MCF 10A (cell line): ENCODE measurements at regions not wholly inside any gene's neighbourhood (a gene's known extent, or its start where the extent isn't known, plus 50 kb on each side); places are given as distances from the start of the nearest gene placed in this dataset.
"Not testable (repeated sequence)": the region's sequence is repeated elsewhere in the genome, so short reads cannot be mapped to it uniquely, and the experiment has no call there.

Experiments used
- BruUV-seq: library from RNA; stranded (reverse); fragments of 400-500 nt; replicated peaks from 2 replicates; lab custom pipeline; 2021; lab: Mats Ljungman, UMichigan
- CTCF ChIA-PET: fragments of 300-600 bp; sonication (Branson Sonifier 250); formaldehyde crosslinking; extraction: SDS; loops from one replicate; lab custom pipeline; 2021; ENCODE audit warnings: antibody characterized with exemption, inconsistent platforms; lab: Yijun Ruan, JAX
- POLR2A ChIA-PET: fragments of 300-600, 350-650 bp; sonication (Branson Sonifier 250); formaldehyde crosslinking; extraction: SDS; loops from one replicate; lab custom pipeline; 2020; ENCODE audit warnings: antibody characterized with exemption, inconsistent platforms; lab: Yijun Ruan, JAX
- DNase-seq: peaks from one replicate; pipeline ENCODE4 v3.0.0-alpha.2; 2018; ENCODE audit not compliant: unreplicated experiment
- H3K27ac Mint-ChIP-seq: one replicate; pipeline ENCODE4 v1.8.0; 2022; ENCODE audit warnings: mild to moderate bottlenecking, low read depth, mixed read lengths; ENCODE audit not compliant: unreplicated experiment
- H3K27me3 Mint-ChIP-seq: one replicate; pipeline ENCODE4 v1.8.0; 2022; ENCODE audit warnings: mixed read lengths; ENCODE audit not compliant: insufficient read depth, unreplicated experiment
- H3K36me3 Mint-ChIP-seq: one replicate; pipeline ENCODE4 v1.8.0; 2022; ENCODE audit warnings: mild to moderate bottlenecking, moderate library complexity, mixed read lengths; ENCODE audit not compliant: insufficient read depth, unreplicated experiment
- H3K4me1 Mint-ChIP-seq: one replicate; pipeline ENCODE4 v1.8.0; 2022; ENCODE audit warnings: mixed read lengths; ENCODE audit not compliant: insufficient read depth, unreplicated experiment
- H3K4me3 Mint-ChIP-seq: one replicate; pipeline ENCODE4 v1.8.0; 2022; ENCODE audit warnings: mild to moderate bottlenecking, moderate library complexity, mixed read lengths; ENCODE audit not compliant: unreplicated experiment
- H3K9me3 Mint-ChIP-seq: one replicate; pipeline ENCODE4 v1.8.0; 2022; ENCODE audit warnings: mixed read lengths; ENCODE audit not compliant: unreplicated experiment
- CTCF ChIP-seq: fragments of 200-600 bp; IDR thresholded peaks from one replicate; pipeline ENCODE4 v1.8.0; 2022; ENCODE audit warnings: antibody characterized with exemption, mild to moderate bottlenecking; ENCODE audit not compliant: unreplicated experiment
- intact Hi-C: fragments of 100-400 bp; cut with micrococcal nuclease; formaldehyde crosslinking; loops from 2 replicates; pipeline ENCODE4 v1.14.1; 2022

DNA sequence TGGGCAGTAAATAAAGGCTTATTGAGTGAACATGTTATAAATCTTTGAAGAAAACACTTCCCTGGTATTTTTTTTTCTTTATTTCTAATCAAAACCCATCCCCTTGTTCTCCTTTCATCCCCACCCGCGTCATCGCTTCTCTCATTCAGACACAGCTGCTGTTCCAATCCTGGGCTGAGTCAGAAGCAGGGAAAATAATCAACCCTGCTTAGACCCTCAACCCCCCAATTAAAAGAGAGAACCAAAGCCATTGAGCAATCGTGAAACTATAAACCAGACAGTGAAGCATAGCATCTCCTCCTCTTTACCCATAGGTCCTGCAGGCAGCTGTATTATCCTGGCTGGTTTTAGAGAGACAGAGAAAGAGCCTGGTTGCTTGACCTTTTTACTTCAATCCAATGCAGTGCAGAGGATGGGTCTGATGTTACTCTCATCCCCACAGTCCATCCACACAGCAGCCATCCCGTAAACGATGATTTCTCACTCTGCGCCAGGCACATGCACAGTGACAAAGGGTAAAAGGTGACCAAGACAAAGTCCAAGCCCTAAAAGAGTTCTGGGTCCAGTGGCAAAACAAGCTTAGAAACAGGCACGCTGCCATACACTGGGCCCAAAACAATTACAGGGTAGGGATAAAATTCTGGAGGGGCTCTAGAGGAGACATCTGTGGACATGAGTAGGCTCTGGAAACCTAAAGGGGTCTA lies 238.3 kb downstream of the GALC start:
- no peak for TF ChIP-seq CTCF
- H3K9me3 Mint-ChIP-seq: no peaks in the 10 kb centered on the region
- no TSS peak for BruUV-seq
- intact Hi-C loops: no loop called here
- no peak for DNase-seq
- ChIA-PET POLR2A (interaction anchor here (0.6 kb wide), 1 partner anchor 1336 kb away, joined by 4 read pairs; no protein-coding TSS in a partner anchor), CTCF (interaction anchor here (1.2 kb wide), 1 partner anchor 9 kb away, joined by 5 read pairs; no protein-coding TSS in a partner anchor)
- H3K4me1 Mint-ChIP-seq: no peaks in the 10 kb centered on the region
- no peaks in the 10 kb centered on the region for H3K27me3 Mint-ChIP-seq
- no peaks in the 10 kb centered on the region for H3K36me3 Mint-ChIP-seq
- no peak overlapping the region for H3K4me3 Mint-ChIP-seq
- no peak overlapping the region for H3K27ac Mint-ChIP-seq

GRCh38 chr14:87748558-87748957 lies 244.4 kb downstream of the GALC start:
- Mint-ChIP-seq H3K36me3 (no peaks in the 10 kb centered on the region), H3K27ac (no peak overlapping the region), H3K27me3 (no peaks in the 10 kb centered on the region), H3K4me1 (no peaks in the 10 kb centered on the region), H3K4me3 (no peak overlapping the region), H3K9me3 (no peaks in the 10 kb centered on the region)
- BruUV-seq: no TSS peak
- no peak for TF ChIP-seq CTCF
- CTCF ChIA-PET: interaction anchor here (1.1 to 1.4 kb wide), 3 partner anchors 83 to 147 kb away, joined by 3 to 5 read pairs (median 5); no protein-coding TSS in a partner anchor
- no peak for DNase-seq
- POLR2A ChIA-PET: no interaction called here
- intact Hi-C loops: no loop called here

GRCh38 chr14:87745507-87746118 lies 247.4 kb downstream of the GALC start:
- Mint-ChIP-seq H3K4me1 (no peaks in the 10 kb centered on the region), H3K36me3 (no peaks in the 10 kb centered on the region), H3K27me3 (no peaks in the 10 kb centered on the region), H3K4me3 (no peak overlapping the region), H3K27ac (no peak overlapping the region), H3K9me3 (peaks cover 8% of the 10 kb centered on the region)
- DNase-seq: peak; percentile 66
- CTCF ChIA-PET: interaction anchor here (0.6 to 4.8 kb wide), 36 partner anchors 8 to 1933 kb away, joined by 3 to 105 read pairs (median 4); no protein-coding TSS in a partner anchor
- TF ChIP-seq CTCF: peak; percentile 61
- no TSS peak for BruUV-seq
- POLR2A ChIA-PET: interaction anchor here (1.1 to 1.2 kb wide), 3 partner anchors 60 to 154 kb away, joined by 3 to 4 read pairs (median 3); no protein-coding TSS in a partner anchor
- intact Hi-C loops: loop anchor here (1.0 kb wide), 1 partner anchor 151 kb away; no protein-coding TSS in a partner anchor

GRCh38 chr14:87734577-87735360 lies 258.2 kb downstream of the GALC start:
- H3K27me3 Mint-ChIP-seq, H3K9me3 Mint-ChIP-seq, DNase-seq, H3K4me3 Mint-ChIP-seq, H3K36me3 Mint-ChIP-seq, POLR2A ChIA-PET, intact Hi-C loops, H3K27ac Mint-ChIP-seq, BruUV-seq, H3K4me1 Mint-ChIP-seq: not testable (repeated sequence)
- CTCF ChIA-PET: interaction anchor here (0.7 to 2.7 kb wide), 4 partner anchors 8 to 16 kb away, joined by 3 to 21 read pairs (median 8); no protein-coding TSS in a partner anchor

GRCh38 chr14:87733115-87733514 lies 259.9 kb downstream of the GALC start:
- H3K27me3 Mint-ChIP-seq, DNase-seq, H3K4me1 Mint-ChIP-seq, H3K4me3 Mint-ChIP-seq, H3K27ac Mint-ChIP-seq, BruUV-seq, H3K36me3 Mint-ChIP-seq, H3K9me3 Mint-ChIP-seq, intact Hi-C loops, POLR2A ChIA-PET: not testable (repeated sequence)
- CTCF ChIA-PET: interaction anchor here (1.9 kb wide), 1 partner anchor 13 kb away, joined by 12 read pairs; no protein-coding TSS in a partner anchor
